ENCODE measurements at regions not wholly inside any gene's neighbourhood (a gene's known extent, or its start where the extent isn't known, plus 50 kb on each side); places are given as distances from the start of the nearest gene placed in this dataset.

- TF ChIP-seq CTCF (conservative IDR thresholded peaks at IDR 0.05; ENCODE audit: low read length): no peak
- no peak for TF ChIP-seq EZH2phosphoT487 (IDR thresholded peaks at IDR 0.05; ENCODE audit: borderline replicate concordance)
These were observed 295.3 kb downstream of the MZT1 start for GRCh38 chr13:72431981-72432682.

Measured in Loucy (cell line).